Transverse colon (tissue), 4 donors: ENCODE measurements at regions not wholly inside any gene's neighbourhood (a gene's known extent, or its start where the extent isn't known, plus 50 kb on each side); places are given as distances from the start of the nearest gene placed in this dataset.

ENCODE experiments used
- DNase-seq: peaks from one replicate; pipeline ENCODE4 v3.0.0-alpha.2; 2019
- H3K27ac ChIP-seq, 4 donors: fragments of 200-600 bp; sonication (generic); 2 replicates each; pipeline ENCODE4 v1.5.1; 2016 to 2018; ENCODE audit warnings: inconsistent platforms in 4 of 4
- H3K27me3 ChIP-seq: fragments of 200-600 bp; sonication (generic); 2 replicates; pipeline ENCODE4 v1.5.1; 2017; ENCODE audit warnings: inconsistent platforms
- H3K36me3 ChIP-seq, 4 donors: fragments of 200-600 bp; sonication (generic); 2 replicates each; pipeline ENCODE4 v1.5.1; 2017 to 2019; ENCODE audit warnings: inconsistent platforms in 4 of 4
- H3K4me1 ChIP-seq, 4 donors: fragments of 200-600 bp; sonication (generic); 2 replicates each; pipeline ENCODE4 v1.5.1; 2017 to 2020; ENCODE audit warnings: inconsistent platforms in 4 of 4
- H3K4me3 ChIP-seq, 4 donors: fragments of 200-600 bp; sonication (generic); 1 replicate in 1 of 4; 2 replicates in 3 of 4; pipeline versions ENCODE4 v1.5.1 to v1.6.1; 2017 to 2019; ENCODE audit warnings: inconsistent platforms in 4 of 4
- H3K9me3 ChIP-seq, 2 donors: fragments of 200-600 bp; sonication (generic); 2 replicates each; pipeline ENCODE4 v1.5.1; 2017 to 2019; ENCODE audit warnings: inconsistent platforms in 2 of 2
- CTCF ChIP-seq, 5 experiments: fragments of 200-600 bp in 3 of 5; fragments of 450-650 bp in 2 of 5; sonication (generic) in 3 of 5; IDR thresholded peaks; 1 replicate in 2 of 5; 2 replicates in 3 of 5; pipeline ENCODE4 v1.5.1; 2016 to 2017; ENCODE audit warnings: antibody characterized with exemption in 5 of 5, inconsistent platforms in 3 of 5, mild to moderate bottlenecking in 2 of 5, moderate library complexity in 1 of 5
- EP300 ChIP-seq: sonication (generic); formaldehyde crosslinking; IDR thresholded peaks from one replicate; pipeline ENCODE4 v1.6.1; 2017; ENCODE audit warnings: antibody characterized with exemption, low read depth
- POLR2A ChIP-seq: fragments of 450-650 bp; IDR thresholded peaks from one replicate; pipeline ENCODE4 v1.6.1; 2016; ENCODE audit warnings: antibody characterized with exemption, mild to moderate bottlenecking, moderate library complexity
- POLR2AphosphoS5 ChIP-seq, 3 donors: sonication (generic); formaldehyde crosslinking; IDR thresholded peaks; one replicate each; pipeline ENCODE4 v1.6.1; 2016; ENCODE audit warnings: antibody characterized with exemption in 3 of 3
- WGBS, 2 donors: methylation state at CpG; one replicate each; pipeline ENCODE4 v1.1.5; 2018; ENCODE audit warnings: low coverage in 1 of 2; 5-methylcytosine and 5-hydroxymethylcytosine counted together
- in situ Hi-C, 4 donors: fragments of 200-750 bp; cut with MboI; loops; one replicate each; pipeline versions ENCODE4 v1.15.0 to v1.15.1; 2017; ENCODE audit warnings: low sequenced_read_pairs in 3 of 4, low pct_ligation_motif_present in 1 of 4, low pct_unique_long_range_greater_than_20kb in 1 of 4
- intact Hi-C: fragments of 100-400 bp; cut with DNase I; formaldehyde crosslinking; loops from one replicate; pipeline ENCODE4 v1.15.1; 2023; ENCODE audit warnings: low total_unique reads

DNA sequence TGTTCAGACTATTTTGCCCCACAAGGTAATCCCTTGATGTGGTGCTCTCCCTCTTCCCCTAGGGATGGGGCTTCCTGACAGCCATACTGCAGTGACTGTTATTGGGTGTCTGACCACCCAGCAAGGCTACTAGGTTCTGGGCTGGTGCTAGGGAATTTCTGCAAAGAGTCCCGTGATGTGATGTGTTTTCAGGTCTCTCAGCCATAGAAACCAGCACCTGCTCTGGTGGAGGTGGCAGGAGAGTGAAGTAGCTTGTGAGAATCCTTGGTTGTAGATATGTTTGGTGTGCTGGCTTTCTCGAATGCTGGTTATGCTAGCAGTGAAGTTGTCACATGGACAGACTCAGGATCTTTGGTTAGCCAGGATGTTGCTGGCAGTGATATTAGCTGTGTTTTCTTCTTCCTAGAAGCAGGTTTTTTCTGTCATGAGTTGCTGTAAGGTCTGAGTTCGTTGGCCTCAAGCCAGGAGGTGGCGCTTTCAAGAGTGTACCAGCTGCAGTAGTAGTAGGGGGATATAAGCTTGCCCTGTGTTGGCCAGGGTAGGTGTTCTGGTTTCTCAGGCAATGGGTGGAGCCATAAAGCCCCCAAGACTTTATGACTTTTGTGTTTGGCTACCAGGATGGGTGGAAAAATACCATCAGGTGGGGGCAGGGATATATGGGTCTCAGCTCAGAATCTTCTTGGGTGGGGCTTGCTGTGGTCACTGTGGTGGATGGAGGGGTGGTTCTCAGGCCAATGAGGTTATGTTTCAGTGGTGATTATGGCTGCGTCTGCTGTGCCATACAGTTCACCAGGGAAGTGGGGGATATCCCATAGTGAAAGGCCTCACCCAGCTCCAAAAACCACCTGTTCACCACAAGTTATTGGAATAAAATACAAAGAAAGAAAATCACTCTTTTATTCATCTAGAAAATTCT, 1112.3 kb downstream of the KCNT2 start:
- H3K27me3 ChIP-seq, result no peaks in the 10 kb centered on the region
- H3K27ac ChIP-seq, result no peak overlapping the region
- WGBS, 2 donors, result 55 to 100% methylated on average over 1 to 5 of the region's 5 CpGs
- H3K4me1 ChIP-seq, result no peaks in the 10 kb centered on the region
- H3K9me3 ChIP-seq, result no peaks in the 10 kb centered on the region
- TF ChIP-seq CTCF (IDR thresholded peaks at IDR 0.05) (no peak), POLR2AphosphoS5 (IDR thresholded peaks at IDR 0.05) (no peak), EP300 (no peak), POLR2A (no peak)
- no peaks in the 10 kb centered on the region for H3K36me3 ChIP-seq
- no peak for DNase-seq
- no peak overlapping the region for H3K4me3 ChIP-seq
- in situ Hi-C loops (no loop called here), intact Hi-C loops (no loop called here)

GRCh38 chr1:195482137-195482536, 1126.1 kb downstream of the KCNT2 start:
- Histone ChIP-seq H3K36me3 (no peaks in the 10 kb centered on the region), H3K4me1 (no peaks in the 10 kb centered on the region), H3K27ac (no peak overlapping the region), H3K27me3 (no peaks in the 10 kb centered on the region), H3K4me3 (no peak overlapping the region), H3K9me3 (no peaks in the 10 kb centered on the region)
- WGBS, 2 donors, result 88 to 94% methylated on average over 2 to 6 of the region's 6 CpGs
- intact Hi-C loops (no loop called here), in situ Hi-C loops (no loop called here)
- no peak for TF ChIP-seq EP300
- TF ChIP-seq POLR2AphosphoS5 (IDR thresholded peaks at IDR 0.05), result no peak
- no peak for TF ChIP-seq CTCF (IDR thresholded peaks at IDR 0.05)
- no peak for DNase-seq

DNA sequence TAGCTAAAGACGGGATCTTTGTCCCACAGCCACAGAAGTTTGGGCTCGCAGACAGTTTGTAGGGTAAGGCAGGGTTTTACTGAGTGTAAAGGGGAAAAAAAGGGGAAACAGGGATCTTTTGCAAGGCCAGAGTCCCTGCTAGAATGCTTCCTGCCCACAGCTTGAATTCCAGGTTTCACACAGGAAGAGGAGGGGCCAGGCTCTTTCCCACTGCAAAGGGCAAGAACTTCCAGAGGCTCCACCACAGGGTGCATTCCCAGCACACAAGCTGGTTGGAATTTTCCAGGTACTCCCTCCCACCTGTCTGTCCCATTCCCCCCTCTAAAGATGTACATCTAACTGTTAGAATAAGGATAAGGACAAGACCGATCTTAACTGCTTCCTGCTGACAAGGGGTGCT, 1126.9 kb downstream of the KCNT2 start:
- H3K36me3 ChIP-seq, result no peaks in the 10 kb centered on the region
- intact Hi-C loops (no loop called here), in situ Hi-C loops (no loop called here)
- no peaks in the 10 kb centered on the region for H3K4me1 ChIP-seq
- no peak for TF ChIP-seq CTCF (IDR thresholded peaks at IDR 0.05)
- no peak for TF ChIP-seq POLR2A
- no peak for TF ChIP-seq EP300
- TF ChIP-seq POLR2AphosphoS5 (IDR thresholded peaks at IDR 0.05), result no peak
- DNase-seq, result no peak
- H3K27ac ChIP-seq, result no peak overlapping the region
- WGBS, 2 donors, result 76 to 84% methylated on average over 3 of the region's 3 CpGs
- no peak overlapping the region for H3K4me3 ChIP-seq
- H3K9me3 ChIP-seq, result no peaks in the 10 kb centered on the region
- H3K27me3 ChIP-seq, result no peaks in the 10 kb centered on the region

DNA sequence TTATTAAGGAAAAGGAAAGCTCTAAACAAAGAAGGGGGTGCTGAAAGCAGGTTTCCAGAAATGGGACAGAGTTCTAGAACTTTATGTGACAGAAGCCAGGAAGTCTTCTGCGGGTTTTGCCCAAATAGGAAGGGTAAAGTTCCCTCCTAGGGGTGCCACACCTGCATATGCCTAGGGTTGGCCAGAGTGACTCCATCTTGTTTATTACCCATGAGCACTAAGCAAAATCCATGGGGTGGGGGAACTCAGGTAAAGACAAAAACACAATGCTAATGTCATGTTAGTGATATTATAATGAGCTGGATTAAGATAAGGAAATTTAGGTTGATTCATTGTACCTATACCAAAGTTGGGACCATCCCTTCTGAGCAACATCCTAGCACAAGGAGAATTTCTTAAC, 1132.7 kb downstream of the KCNT2 start:
- no peak overlapping the region for H3K27ac ChIP-seq
- H3K9me3 ChIP-seq, result no peaks in the 10 kb centered on the region
- intact Hi-C loops (no loop called here), in situ Hi-C loops (no loop called here)
- H3K4me3 ChIP-seq, result no peak overlapping the region
- H3K36me3 ChIP-seq, result no peaks in the 10 kb centered on the region
- no peak for DNase-seq
- peaks cover 0 to 5% (median 0%) of the 10 kb centered on the region in 4 donors for H3K4me1 ChIP-seq
- TF ChIP-seq EP300 (no peak), POLR2AphosphoS5 (IDR thresholded peaks at IDR 0.05) (no peak), CTCF (IDR thresholded peaks at IDR 0.05) (no peak), POLR2A (no peak)
- no peaks in the 10 kb centered on the region for H3K27me3 ChIP-seq
- 85 to 89% methylated on average over 1 of the region's 1 CpG for WGBS, 2 donors
